Common myeloid progenitor, CD34-positive (primary cell): ENCODE measurements at regions not wholly inside any gene's neighbourhood (a gene's known extent, or its start where the extent isn't known, plus 50 kb on each side); places are given as distances from the start of the nearest gene placed in this dataset.

ENCODE experiments used
- CTCF ChIA-PET: fragments of 350-600 bp; sonication (Branson Sonifier 250); formaldehyde crosslinking; loops from one replicate; lab custom pipeline; 2021; ENCODE audit warnings: antibody characterized with exemption; lab: Charles Lee
- POLR2A ChIA-PET: fragments of 350-600 bp; sonication (Branson Sonifier 250); formaldehyde crosslinking; loops from one replicate; lab custom pipeline; 2021; ENCODE audit warnings: antibody characterized with exemption; lab: Charles Lee
- DNase-seq, 3 donors: peaks; one replicate each; pipeline versions ENCODE4 v3.0.0 to v3.0.0-alpha.2; 2013
- H3K27ac ChIP-seq, 2 experiments: 1 replicate in 1 of 2; 2 replicates in 1 of 2; pipeline ENCODE4 v1.7.0; 2013; ENCODE audit warnings: inconsistent platforms in 2 of 2, low read length in 2 of 2, mild to moderate bottlenecking in 2 of 2, low read depth in 1 of 2, moderate library complexity in 1 of 2; ENCODE audit not compliant: severe bottlenecking in 2 of 2, insufficient read depth in 1 of 2, poor library complexity in 1 of 2
- H3K27me3 ChIP-seq, 5 experiments: replicated peaks in 2 of 5; 1 replicate in 3 of 5; 2 replicates in 2 of 5; pipeline versions ENCODE4 v1.6.1 to v1.7.0; 2013; ENCODE audit warnings: low read length in 4 of 5, mild to moderate bottlenecking in 2 of 5, moderate library complexity in 2 of 5, inconsistent platforms in 1 of 5; ENCODE audit not compliant: insufficient read depth in 5 of 5, control insufficient read depth in 4 of 5
- H3K36me3 ChIP-seq, 4 experiments: 1 replicate in 2 of 4; 2 replicates in 2 of 4; pipeline versions ENCODE4 v1.6.1 to v1.7.0; 2013; ENCODE audit warnings: low read length in 3 of 4, control low read depth in 1 of 4, mild to moderate bottlenecking in 1 of 4; ENCODE audit not compliant: control insufficient read depth in 4 of 4, insufficient read depth in 4 of 4
- H3K4me1 ChIP-seq, 4 experiments: 1 replicate in 3 of 4; 2 replicates in 1 of 4; pipeline versions ENCODE4 v1.6.1 to v1.7.1; 2013; ENCODE audit warnings: low read length in 3 of 4, mild to moderate bottlenecking in 3 of 4, control low read depth in 1 of 4, inconsistent platforms in 1 of 4, moderate library complexity in 1 of 4; ENCODE audit not compliant: control insufficient read depth in 4 of 4, insufficient read depth in 4 of 4; ENCODE audit errors: control extremely low read depth in 1 of 4
- H3K4me3 ChIP-seq, 7 experiments: 1 replicate in 4 of 7; 2 replicates in 3 of 7; pipeline versions ENCODE4 v1.5.1 to v1.7.0; 2013; ENCODE audit warnings: mild to moderate bottlenecking in 7 of 7, low read length in 6 of 7, moderate library complexity in 6 of 7, inconsistent platforms in 2 of 7, low read depth in 2 of 7, control low read depth in 1 of 7; ENCODE audit not compliant: insufficient read depth in 4 of 7, control insufficient read depth in 1 of 7; ENCODE audit errors: extremely low read depth in 1 of 7
- H3K9me3 ChIP-seq, 5 experiments: 1 replicate in 4 of 5; 2 replicates in 1 of 5; pipeline versions ENCODE4 v1.6.1 to v1.7.1; 2013; ENCODE audit warnings: low read length in 4 of 5, mild to moderate bottlenecking in 2 of 5, inconsistent platforms in 1 of 5, low read depth in 1 of 5, moderate library complexity in 1 of 5; ENCODE audit not compliant: control insufficient read depth in 4 of 5, insufficient read depth in 2 of 5; ENCODE audit errors: control extremely low read depth in 1 of 5
- WGBS: methylation state at CpG from one replicate; pipeline ENCODE4 v1.1.5; 2013; ENCODE audit not compliant: insufficient coverage; 5-methylcytosine and 5-hydroxymethylcytosine counted together

DNA sequence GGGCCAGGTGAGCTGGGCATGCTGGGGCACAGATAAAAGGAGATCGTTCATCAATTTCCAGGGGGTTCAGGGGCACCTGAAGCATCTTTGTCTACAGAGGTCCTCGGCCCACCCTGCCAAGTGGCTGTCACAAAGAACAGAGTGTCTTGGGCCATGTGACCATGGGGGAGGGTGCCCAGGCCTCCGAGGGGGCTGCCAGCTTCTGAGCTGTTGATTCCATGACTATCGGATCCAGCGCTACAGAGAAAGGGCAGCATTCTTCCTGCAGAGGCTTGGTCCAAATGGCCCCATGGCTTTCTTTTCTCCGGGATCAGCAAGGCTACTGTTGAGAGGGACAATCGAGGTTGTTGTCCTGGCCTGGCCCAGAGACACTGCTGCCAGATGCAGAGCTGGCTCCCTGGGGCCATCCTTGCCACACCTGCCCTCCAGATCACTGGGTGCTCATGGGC lies 289.2 kb downstream of the ZSWIM6 start:
- ChIA-PET POLR2A (no interaction called here), CTCF (interaction anchor here (1.0 to 1.2 kb wide), 2 partner anchors 12 to 63 kb away, joined by 3 read pairs; no protein-coding TSS in a partner anchor)
- DNase-seq: no peak

DNA sequence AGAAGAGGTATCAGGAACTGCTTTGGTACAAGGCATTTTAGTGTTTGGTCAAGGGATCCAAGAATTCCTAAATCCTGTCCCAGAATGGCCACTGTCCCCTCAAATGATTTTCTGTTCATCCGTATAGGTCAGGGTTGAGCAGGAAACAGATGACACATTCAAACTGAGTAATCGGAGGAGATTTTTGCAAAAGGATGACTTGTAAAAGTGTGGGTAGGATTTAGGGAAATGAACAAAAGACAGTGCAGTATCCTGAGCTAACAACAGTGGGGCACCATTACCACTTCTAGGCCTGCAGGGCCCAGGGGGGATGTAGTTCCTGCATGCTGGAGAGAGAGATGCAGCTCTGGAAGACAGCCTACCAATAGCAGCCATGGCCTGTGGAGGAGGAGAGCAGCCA lies 290.1 kb downstream of the ZSWIM6 start:
- WGBS: 93% methylated on average over 2 of the region's 2 CpGs
- Histone ChIP-seq H3K36me3 (no peaks in the 10 kb centered on the region), H3K27ac (no peak overlapping the region), H3K4me1 (peaks cover 0 to 20% (median 15%) of the 10 kb centered on the region in 4 experiments), H3K9me3 (no peaks in the 10 kb centered on the region), H3K4me3 (no peak overlapping the region), H3K27me3 (no peaks in the 10 kb centered on the region)
- DNase-seq: no peak
- ChIA-PET POLR2A (no interaction called here), CTCF (interaction anchor here (1.4 kb wide), 1 partner anchor 22 kb away, joined by 4 read pairs; no protein-coding TSS in a partner anchor)

More for the DNA sequence above, 289.2 kb downstream of the ZSWIM6 start:
- no peaks in the 10 kb centered on the region for H3K36me3 ChIP-seq
- no peak overlapping the region for H3K4me3 ChIP-seq
- peaks cover 0 to 10% (median 7%) of the 10 kb centered on the region in 4 experiments for H3K4me1 ChIP-seq
- no peaks in the 10 kb centered on the region for H3K9me3 ChIP-seq
- no peaks in the 10 kb centered on the region for H3K27me3 ChIP-seq
- WGBS: 96% methylated on average over 7 of the region's 7 CpGs
- H3K27ac ChIP-seq: no peak overlapping the region

DNA sequence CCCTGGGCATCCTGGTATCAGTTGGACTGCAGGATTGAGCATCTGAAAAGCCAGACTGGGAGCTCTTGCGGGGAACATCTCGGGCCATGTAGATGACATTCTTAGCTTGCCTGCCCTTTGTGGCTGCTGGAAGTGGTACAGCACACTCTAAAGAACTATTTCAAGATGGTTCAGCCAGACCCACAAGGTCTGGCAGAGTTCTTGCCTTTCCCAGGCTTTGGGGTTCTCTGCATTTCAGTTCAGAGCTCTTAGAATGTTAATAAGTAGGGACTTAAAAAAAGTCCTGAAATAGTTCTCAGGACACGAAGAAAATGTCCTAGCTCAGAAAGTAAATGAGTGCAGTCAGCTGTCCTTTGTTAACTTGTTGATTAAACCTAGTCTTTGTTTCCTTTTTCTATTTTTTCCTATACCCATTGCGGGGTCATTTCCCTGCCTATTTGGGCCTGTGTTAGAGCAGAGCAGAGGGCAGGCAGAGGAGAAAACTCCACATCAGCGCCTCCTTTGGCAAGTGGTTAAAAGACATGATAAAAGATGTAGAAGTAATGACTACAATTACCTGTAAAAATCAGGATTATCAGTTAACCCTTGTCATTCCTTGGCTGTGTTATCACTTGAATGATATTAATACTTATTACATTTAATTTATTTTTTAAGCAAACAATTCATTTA lies 291.5 kb downstream of the ZSWIM6 start:
- no peaks in the 10 kb centered on the region for H3K36me3 ChIP-seq
- H3K4me3 ChIP-seq: no peak overlapping the region
- H3K27me3 ChIP-seq: no peaks in the 10 kb centered on the region
- H3K4me1 ChIP-seq: peaks cover 0 to 21% (median 16%) of the 10 kb centered on the region in 4 experiments
- H3K9me3 ChIP-seq: no peaks in the 10 kb centered on the region
- CTCF ChIA-PET: interaction anchor here (0.9 to 1.9 kb wide), 6 partner anchors 9 to 58 kb away, joined by 3 to 5 read pairs (median 4); no protein-coding TSS in a partner anchor
- POLR2A ChIA-PET: no interaction called here
- no peak overlapping the region for H3K27ac ChIP-seq
- DNase-seq: peak in 2 of 3 donors; percentile 28 to 31
- 95% methylated on average over 3 of the region's 5 CpGs for WGBS

DNA sequence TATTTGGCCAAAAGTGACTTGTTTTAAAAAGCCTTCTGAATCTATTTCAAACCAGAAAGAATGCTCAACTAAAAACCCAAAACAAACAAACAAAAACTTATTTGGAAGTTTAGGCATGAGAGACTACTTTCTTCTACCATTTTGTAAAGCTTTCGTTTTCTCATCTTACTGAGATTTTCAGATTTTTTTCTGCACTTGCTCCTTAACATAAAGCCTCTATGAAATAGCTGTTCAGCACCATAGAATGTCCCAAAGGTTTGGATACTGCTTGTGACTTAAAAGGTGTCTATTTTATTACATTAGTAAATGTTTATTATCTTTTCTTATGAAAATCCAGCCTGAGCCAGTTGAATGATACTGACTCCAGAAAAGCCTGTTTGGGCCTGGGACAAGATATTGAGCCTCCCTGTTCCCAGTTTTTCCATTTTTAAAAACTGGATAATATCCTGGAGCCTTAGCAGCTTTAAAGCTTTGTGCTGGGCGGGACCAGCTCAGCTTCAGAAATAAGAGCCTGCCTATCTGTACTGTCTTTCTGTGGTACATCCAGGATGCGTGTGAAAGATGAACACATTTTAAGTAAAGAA lies 292.6 kb downstream of the ZSWIM6 start:
- no peaks in the 10 kb centered on the region for H3K27me3 ChIP-seq
- H3K27ac ChIP-seq: no peak overlapping the region
- peak overlapping the region in 1 of 7 experiments; percentile 83 for H3K4me3 ChIP-seq
- DNase-seq: no peak
- WGBS: 92% methylated on average over 3 of the region's 3 CpGs
- CTCF ChIA-PET: interaction anchor here (0.8 to 2.1 kb wide), 4 partner anchors 20 to 215 kb away, joined by 3 to 9 read pairs (median 5); no protein-coding TSS in a partner anchor
- POLR2A ChIA-PET: interaction anchor here (0.7 to 1.4 kb wide), 2 partner anchors 293 to 344 kb away, joined by 3 to 4 read pairs; no protein-coding TSS in a partner anchor
- H3K36me3 ChIP-seq: no peaks in the 10 kb centered on the region
- peaks cover 0 to 21% (median 16%) of the 10 kb centered on the region in 4 experiments for H3K4me1 ChIP-seq
- H3K9me3 ChIP-seq: no peaks in the 10 kb centered on the region

DNA sequence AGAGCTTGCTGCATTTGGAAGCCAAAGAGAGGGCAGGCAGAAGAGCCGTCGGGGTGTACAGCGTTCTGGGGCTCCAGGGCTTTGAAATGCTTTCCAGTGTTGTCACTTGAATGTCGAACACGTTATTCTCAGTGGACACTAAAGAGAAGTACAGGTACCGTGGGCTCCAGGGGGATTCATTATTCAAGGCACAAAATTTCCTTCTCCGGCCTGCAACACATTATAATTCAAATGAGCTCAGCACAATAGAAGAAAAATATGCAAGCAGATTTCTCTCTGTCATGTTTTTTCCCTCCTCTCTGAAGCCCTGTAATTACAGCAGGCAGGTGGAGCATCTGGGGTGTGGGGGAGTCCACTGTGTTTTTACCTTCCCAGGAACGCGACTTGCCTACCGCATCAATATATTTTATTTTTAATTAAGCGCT lies 293.1 kb downstream of the ZSWIM6 start:
- H3K4me1 ChIP-seq: peaks cover 0 to 21% (median 16%) of the 10 kb centered on the region in 4 experiments
- H3K4me3 ChIP-seq: peak overlapping the region; percentile 53 to 83 (median 74)
- H3K36me3 ChIP-seq: no peaks in the 10 kb centered on the region
- WGBS: 15% methylated on average over 10 of the region's 11 CpGs
- peak in 1 of 3 donors; percentile 35 for DNase-seq
- POLR2A ChIA-PET: interaction anchor here (0.7 to 1.4 kb wide), 2 partner anchors 294 to 345 kb away, joined by 3 to 4 read pairs; no protein-coding TSS in a partner anchor
- CTCF ChIA-PET: interaction anchor here (0.6 to 2.1 kb wide), 3 partner anchors 33 to 216 kb away, joined by 3 to 9 read pairs (median 3); no protein-coding TSS in a partner anchor
- peak overlapping the region in 1 of 2 experiments; percentile 68 for H3K27ac ChIP-seq
- H3K9me3 ChIP-seq: no peaks in the 10 kb centered on the region
- H3K27me3 ChIP-seq: no peaks in the 10 kb centered on the region

DNA sequence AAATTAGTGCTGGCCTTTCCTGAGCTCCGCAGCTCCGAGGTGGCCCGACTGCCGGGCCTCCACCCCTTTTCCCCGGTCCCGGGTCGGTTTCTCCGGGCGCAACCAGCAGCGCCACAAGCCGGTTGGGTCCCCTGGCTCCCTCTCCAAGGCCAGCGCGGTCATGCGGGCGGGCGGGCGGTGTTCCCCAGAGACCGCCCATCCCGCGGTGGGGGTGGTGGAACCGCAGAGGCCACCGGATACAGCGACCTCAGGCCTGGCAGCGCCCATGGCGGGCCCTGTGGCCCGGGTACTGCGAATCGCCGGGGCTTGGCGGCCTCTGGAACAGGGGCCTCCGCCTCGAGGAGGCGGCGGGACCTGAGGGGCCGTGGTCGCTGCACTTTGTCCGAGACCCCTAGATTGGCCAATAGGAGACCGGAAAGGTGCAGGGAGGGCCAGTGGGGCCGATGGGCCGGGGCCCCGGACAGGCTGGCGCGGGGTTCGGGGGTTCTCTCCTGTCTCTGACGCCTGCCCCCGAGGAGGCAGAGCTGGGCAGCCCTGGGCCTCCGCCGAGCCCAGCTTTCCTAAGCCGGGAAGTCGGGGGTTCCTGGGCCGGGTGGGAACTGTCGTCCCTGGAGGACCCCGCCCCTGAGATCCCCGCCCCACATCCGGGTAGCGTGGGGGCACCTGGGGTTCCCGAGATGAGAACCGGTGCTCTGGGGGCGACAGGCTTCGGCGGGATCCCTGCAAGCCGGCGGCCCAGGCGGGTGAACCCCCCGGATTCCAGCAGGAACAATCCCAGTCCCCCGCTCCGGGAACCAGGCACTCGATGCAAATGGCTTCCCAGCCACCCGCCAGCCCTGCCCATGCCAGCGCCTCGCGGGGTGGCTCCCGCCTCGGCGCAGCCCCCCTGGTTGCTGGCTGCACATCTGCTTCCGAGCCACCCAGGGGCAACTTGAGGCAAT lies 293.9 kb downstream of the ZSWIM6 start:
- CTCF ChIA-PET: interaction anchor here (0.6 to 2.1 kb wide), 2 partner anchors 32 to 134 kb away, joined by 3 to 9 read pairs; no protein-coding TSS in a partner anchor
- POLR2A ChIA-PET: interaction anchor here (0.6 to 1.4 kb wide), 2 partner anchors 294 to 463 kb away, joined by 3 to 4 read pairs; partner anchors contain the start of gene SMIM15
- Histone ChIP-seq H3K27ac (peak overlapping the region in 1 of 2 experiments; percentile 68), H3K4me3 (peak overlapping the region; percentile 53 to 83 (median 74)), H3K4me1 (peaks cover 0 to 21% (median 16%) of the 10 kb centered on the region in 4 experiments), H3K27me3 (no peaks in the 10 kb centered on the region), H3K36me3 (no peaks in the 10 kb centered on the region), H3K9me3 (no peaks in the 10 kb centered on the region)
- DNase-seq: peak; percentile 70 to 89 (median 83)
- WGBS: under 1% methylated on average over 60 of the region's 76 CpGs
